OCI-LY3 (cell line): ENCODE measurements at regions not wholly inside any gene's neighbourhood (a gene's known extent, or its start where the extent isn't known, plus 50 kb on each side); places are given as distances from the start of the nearest gene placed in this dataset.

Source experiments
- H2AFZ ChIP-seq: fragments of 200-600, 300-600 bp; shearing (Covaris generic); 2 replicates; pipeline ENCODE4 v1.6.0; 2014; ENCODE audit warnings: antibody characterized with exemption, low read depth, low read length
- H3K27ac ChIP-seq: fragments of 200-600, 300-600 bp; sonication (generic); 2 replicates; pipeline ENCODE4 v1.5.1; 2014; ENCODE audit warnings: mild to moderate bottlenecking, low read length, moderate library complexity, mixed read lengths
- H3K27me3 ChIP-seq: fragments of 200-600, 300-600 bp; sonication (generic); 2 replicates; pipeline ENCODE4 v1.6.1; 2014; ENCODE audit warnings: low read depth, low read length, mixed read lengths
- H3K36me3 ChIP-seq: fragments of 200-600, 300-600 bp; sonication (generic); replicated peaks from 2 replicates; pipeline ENCODE3; 2014; ENCODE audit warnings: low read depth, low read length, mixed read lengths
- H3K4me1 ChIP-seq: fragments of 300-600, 200-600 bp; sonication (generic); 2 replicates; pipeline ENCODE4 v1.6.1; 2014; ENCODE audit warnings: low read length, mixed read lengths
- H3K4me2 ChIP-seq: fragments of 200-600, 300-600 bp; sonication (generic); 2 replicates; pipeline ENCODE4 v1.6.1; 2014; ENCODE audit warnings: low read length, mixed read lengths
- H3K4me3 ChIP-seq: fragments of 300-600, 200-600 bp; sonication (generic); 2 replicates; pipeline ENCODE4 v1.5.1; 2014; ENCODE audit warnings: antibody characterized with exemption, mild to moderate bottlenecking, low read length, moderate library complexity
- H3K79me2 ChIP-seq: fragments of 300-600, 200-600 bp; shearing (Covaris generic); 2 replicates; pipeline ENCODE4 v1.6.1; 2014; ENCODE audit warnings: mild to moderate bottlenecking, low read length, mixed read lengths
- H3K9ac ChIP-seq: fragments of 300-600, 200-600 bp; shearing (Covaris generic); 2 replicates; pipeline ENCODE4 v1.6.0; 2014; ENCODE audit warnings: mild to moderate bottlenecking, low read length, moderate library complexity
- H3K9me3 ChIP-seq: fragments of 200-600, 300-600 bp; shearing (Covaris generic); 2 replicates; pipeline ENCODE4 v1.6.1; 2014; ENCODE audit warnings: low read length, mixed read lengths; ENCODE audit not compliant: insufficient read depth
- H4K20me1 ChIP-seq: fragments of 200-600, 300-600 bp; sonication (generic); 2 replicates; pipeline ENCODE4 v1.6.1; 2016; ENCODE audit warnings: low read length, mixed read lengths; ENCODE audit not compliant: insufficient read depth
- EZH2phosphoT487 ChIP-seq: fragments of 200-600 bp; shearing (Covaris generic); IDR thresholded peaks from 2 replicates; pipeline ENCODE4 v1.6.1; 2018; ENCODE audit warnings: antibody characterized with exemption, mixed run types, low read depth
- TF ChIP-seq, protein P1 (sequence below): fragments of 200-600, 300-600 bp; sonication (generic); IDR thresholded peaks from 2 replicates; pipeline ENCODE4 v1.5.1; 2014; ENCODE audit warnings: antibody characterized with exemption, low read length, low read depth

DNA sequence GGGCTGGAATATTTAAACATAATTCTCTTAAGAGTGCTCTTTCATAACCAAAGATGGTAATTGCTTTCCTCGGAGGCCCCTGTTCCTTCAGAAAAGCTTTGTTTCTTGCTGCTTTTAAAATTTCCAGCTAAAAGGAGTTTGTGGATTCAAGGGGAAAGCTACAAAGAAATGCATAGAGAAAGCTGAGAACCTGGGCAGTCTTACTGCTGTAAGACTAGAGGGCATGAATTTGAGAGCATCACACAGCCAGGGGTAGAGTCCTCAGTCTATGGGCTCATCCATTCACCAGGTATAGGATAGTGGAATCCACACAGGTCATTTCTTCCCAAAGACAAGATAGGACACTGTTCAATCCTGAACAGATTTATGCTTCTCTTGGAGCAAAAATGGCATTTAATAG is 186.3 kb upstream of the PLD5 start:
- H3K27me3 ChIP-seq: peaks cover 43% of the 10 kb centered on the region; the same call in 1 of the 2 replicates
- H3K9ac ChIP-seq: no peak overlapping the region
- H3K4me2 ChIP-seq: no peak overlapping the region
- H3K4me3 ChIP-seq: no peak overlapping the region
- H3K79me2 ChIP-seq: no peaks in the 10 kb centered on the region
- no peak overlapping the region for H2AFZ ChIP-seq
- no peak overlapping the region for H3K27ac ChIP-seq
- peaks cover 7% of the 10 kb centered on the region for H3K4me1 ChIP-seq
- no peaks in the 10 kb centered on the region for H3K9me3 ChIP-seq
- H4K20me1 ChIP-seq: no peaks in the 10 kb centered on the region
- no peaks in the 10 kb centered on the region for H3K36me3 ChIP-seq
- no peak for TF ChIP-seq EZH2phosphoT487
- TF ChIP-seq, protein P1, sequence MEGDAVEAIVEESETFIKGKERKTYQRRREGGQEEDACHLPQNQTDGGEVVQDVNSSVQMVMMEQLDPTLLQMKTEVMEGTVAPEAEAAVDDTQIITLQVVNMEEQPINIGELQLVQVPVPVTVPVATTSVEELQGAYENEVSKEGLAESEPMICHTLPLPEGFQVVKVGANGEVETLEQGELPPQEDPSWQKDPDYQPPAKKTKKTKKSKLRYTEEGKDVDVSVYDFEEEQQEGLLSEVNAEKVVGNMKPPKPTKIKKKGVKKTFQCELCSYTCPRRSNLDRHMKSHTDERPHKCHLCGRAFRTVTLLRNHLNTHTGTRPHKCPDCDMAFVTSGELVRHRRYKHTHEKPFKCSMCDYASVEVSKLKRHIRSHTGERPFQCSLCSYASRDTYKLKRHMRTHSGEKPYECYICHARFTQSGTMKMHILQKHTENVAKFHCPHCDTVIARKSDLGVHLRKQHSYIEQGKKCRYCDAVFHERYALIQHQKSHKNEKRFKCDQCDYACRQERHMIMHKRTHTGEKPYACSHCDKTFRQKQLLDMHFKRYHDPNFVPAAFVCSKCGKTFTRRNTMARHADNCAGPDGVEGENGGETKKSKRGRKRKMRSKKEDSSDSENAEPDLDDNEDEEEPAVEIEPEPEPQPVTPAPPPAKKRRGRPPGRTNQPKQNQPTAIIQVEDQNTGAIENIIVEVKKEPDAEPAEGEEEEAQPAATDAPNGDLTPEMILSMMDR: no peak

DNA sequence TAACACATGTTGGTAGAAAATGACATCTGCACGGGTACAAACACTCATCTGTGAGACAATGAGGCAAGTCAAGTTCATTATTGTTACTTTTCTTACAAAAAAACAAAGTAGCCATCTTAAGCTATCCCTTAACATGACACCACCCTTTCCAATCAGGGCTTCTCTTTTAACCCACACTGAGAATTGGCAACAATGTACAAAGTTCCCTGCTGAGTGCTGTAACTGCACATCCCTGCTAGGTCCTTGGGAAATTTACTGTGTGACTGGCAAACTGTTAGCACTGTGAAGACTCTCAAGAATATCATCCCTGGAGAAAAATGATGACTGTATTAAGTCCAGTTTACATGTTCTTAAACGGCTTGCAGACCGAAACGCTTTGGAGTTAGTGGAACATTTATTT is 185.8 kb upstream of the PLD5 start:
- peaks cover 40% of the 10 kb centered on the region; the same call in 1 of the 2 replicates for H3K27me3 ChIP-seq
- peaks cover 7% of the 10 kb centered on the region for H3K4me1 ChIP-seq
- no peaks in the 10 kb centered on the region for H3K9me3 ChIP-seq
- no peak overlapping the region for H2AFZ ChIP-seq
- H3K9ac ChIP-seq: no peak overlapping the region
- H3K27ac ChIP-seq: no peak overlapping the region
- no peaks in the 10 kb centered on the region for H3K36me3 ChIP-seq
- TF ChIP-seq EZH2phosphoT487: no peak
- TF ChIP-seq, protein P1: no peak
- H3K4me2 ChIP-seq: no peak overlapping the region
- H4K20me1 ChIP-seq: no peaks in the 10 kb centered on the region
- no peaks in the 10 kb centered on the region for H3K79me2 ChIP-seq
- no peak overlapping the region for H3K4me3 ChIP-seq

DNA sequence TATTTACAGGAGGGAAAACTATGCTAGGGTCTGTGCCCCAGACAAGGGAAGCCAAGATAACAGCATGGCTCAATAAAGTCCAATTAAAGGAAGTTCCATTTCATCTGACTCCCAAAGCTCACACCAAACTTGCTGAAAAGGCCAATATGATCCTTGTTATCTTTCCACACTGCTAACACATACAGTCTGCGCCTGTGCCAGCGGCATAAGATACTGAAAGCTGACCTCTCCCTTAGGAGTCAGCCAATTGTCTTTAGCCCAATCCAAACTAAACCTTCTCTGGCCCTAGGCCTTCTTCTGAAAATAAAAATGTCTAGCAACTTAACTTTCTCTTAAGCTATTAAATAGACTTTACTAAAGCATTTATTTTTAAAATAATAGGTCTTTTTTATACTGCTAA is 179.0 kb upstream of the PLD5 start:
- Histone ChIP-seq H3K4me3 (no peak overlapping the region), H3K4me2 (no peak overlapping the region), H2AFZ (no peak overlapping the region), H3K9ac (no peak overlapping the region), H4K20me1 (no peaks in the 10 kb centered on the region), H3K79me2 (no peaks in the 10 kb centered on the region), H3K4me1 (no peaks in the 10 kb centered on the region), H3K36me3 (no peaks in the 10 kb centered on the region), H3K27ac (no peak overlapping the region), H3K9me3 (no peaks in the 10 kb centered on the region), H3K27me3 (peaks cover 16% of the 10 kb centered on the region)
- TF ChIP-seq, protein P1: no peak
- no peak for TF ChIP-seq EZH2phosphoT487

DNA sequence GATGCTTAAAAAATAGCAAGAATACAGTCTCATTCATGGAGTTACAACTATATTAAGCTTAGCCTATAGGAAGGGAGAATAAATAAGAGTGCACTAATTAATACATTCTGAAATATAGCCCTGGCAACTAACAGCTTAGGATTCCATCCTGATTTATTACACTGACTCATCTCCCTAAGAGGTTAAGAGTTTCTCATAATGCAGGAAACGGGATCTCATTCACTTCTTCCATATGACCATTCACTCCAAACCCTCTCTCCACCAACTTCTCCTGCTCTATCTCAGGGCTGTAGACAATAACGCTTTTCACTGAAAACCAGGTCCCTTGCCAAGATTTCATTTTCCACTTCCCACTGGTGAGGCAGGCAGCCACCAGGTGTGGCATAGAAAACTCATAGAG is 168.5 kb upstream of the PLD5 start:
- Histone ChIP-seq H3K36me3 (no peaks in the 10 kb centered on the region), H3K79me2 (no peaks in the 10 kb centered on the region), H2AFZ (no peak overlapping the region), H3K9ac (no peak overlapping the region), H3K4me2 (no peak overlapping the region), H3K4me1 (no peaks in the 10 kb centered on the region), H3K27me3 (peaks cover 8% of the 10 kb centered on the region; the same call in 1 of the 2 replicates), H3K9me3 (no peaks in the 10 kb centered on the region), H3K27ac (no peak overlapping the region), H4K20me1 (no peaks in the 10 kb centered on the region), H3K4me3 (no peak overlapping the region)
- TF ChIP-seq, protein P1: no peak
- TF ChIP-seq EZH2phosphoT487: no peak
